Keratinocyte (primary cell): ENCODE measurements at regions not wholly inside any gene's neighbourhood (a gene's known extent, or its start where the extent isn't known, plus 50 kb on each side); places are given as distances from the start of the nearest gene placed in this dataset.

Source experiments
- DNase-seq: peaks from one replicate; pipeline ENCODE4 v3.0.0-alpha.2; 2011; ENCODE audit warnings: low read depth, missing footprints, low spot score
- FAIRE-seq: peaks from 2 replicates; lab custom pipeline; 2011; peaks lifted over from hg19 to GRCh38; lab: Jason Lieb, UNC
- H2AFZ ChIP-seq: 2 replicates; pipeline ENCODE4 v1.6.0; 2012; ENCODE audit warnings: low read length, control low read depth, inconsistent platforms; ENCODE audit not compliant: control insufficient read depth
- H3K27ac ChIP-seq: 2 replicates; pipeline ENCODE4 v1.5.1; 2011; ENCODE audit warnings: low read length; ENCODE audit not compliant: control insufficient read depth, insufficient read depth
- H3K27me3 ChIP-seq: 3 replicates; pipeline ENCODE4 v1.6.0; 2011; ENCODE audit warnings: low read length; ENCODE audit not compliant: control insufficient read depth, insufficient read depth; ENCODE audit errors: extremely low read depth
- H3K36me3 ChIP-seq, 2 experiments: 2 replicates in 1 of 2; 3 replicates in 1 of 2; pipeline ENCODE4 v1.5.1; 2011; ENCODE audit warnings: low read length in 2 of 2, mild to moderate bottlenecking in 1 of 2; ENCODE audit not compliant: control insufficient read depth in 2 of 2, insufficient read depth in 2 of 2; ENCODE audit errors: extremely low read depth in 1 of 2
- H3K4me1 ChIP-seq: 3 replicates; pipeline ENCODE4 v1.5.1; 2011; ENCODE audit warnings: low read length; ENCODE audit not compliant: control insufficient read depth, insufficient read depth; ENCODE audit errors: extremely low read depth
- H3K4me2 ChIP-seq: 3 replicates; pipeline ENCODE4 v1.6.0; 2011; ENCODE audit warnings: low read depth, low read length; ENCODE audit not compliant: control insufficient read depth, insufficient read depth; ENCODE audit errors: extremely low read depth
- H3K4me3 ChIP-seq, 3 experiments: fragments of 200-600 bp in 1 of 3; sonication (generic) in 1 of 3; 2 replicates in 2 of 3; 3 replicates in 1 of 3; pipeline ENCODE4 v1.5.1; 2011 to 2016; ENCODE audit warnings: low read length in 3 of 3, mild to moderate bottlenecking in 3 of 3, control low read depth in 2 of 3, inconsistent platforms in 1 of 3, low read depth in 1 of 3, mixed read lengths in 1 of 3, mixed run types in 1 of 3, moderate library complexity in 1 of 3; ENCODE audit not compliant: control insufficient read depth in 2 of 3, insufficient read depth in 2 of 3; ENCODE audit errors: extremely low read depth in 1 of 3
- H3K79me2 ChIP-seq: 2 replicates; pipeline ENCODE4 v1.6.0; 2012; ENCODE audit warnings: low read length; ENCODE audit not compliant: control insufficient read depth, insufficient read depth
- H3K9ac ChIP-seq: 3 replicates; pipeline ENCODE4 v1.6.0; 2011; ENCODE audit warnings: low read length; ENCODE audit not compliant: control insufficient read depth, insufficient read depth; ENCODE audit errors: extremely low read depth
- H3K9me1 ChIP-seq: 3 replicates; pipeline ENCODE4 v1.6.0; 2011; ENCODE audit warnings: low read length; ENCODE audit not compliant: control insufficient read depth, insufficient read depth; ENCODE audit errors: extremely low read depth
- H3K9me3 ChIP-seq: 2 replicates; pipeline ENCODE4 v1.5.1; 2012; ENCODE audit warnings: low read depth, low read length; ENCODE audit not compliant: control insufficient read depth
- H4K20me1 ChIP-seq: 3 replicates; pipeline ENCODE4 v1.6.0; 2011; ENCODE audit warnings: low read length; ENCODE audit not compliant: control insufficient read depth, insufficient read depth; ENCODE audit errors: extremely low read depth
- EZH2 ChIP-seq: IDR thresholded peaks from one replicate; pipeline ENCODE4 v1.6.1; 2012; ENCODE audit warnings: inconsistent platforms, mild to moderate bottlenecking, low read length, moderate library complexity
- dilution Hi-C: fragments of 300-500 bp; cut with MboI; formaldehyde crosslinking; loops from one replicate; pipeline ENCODE4 v1.7.0; 2020; ENCODE audit warnings: low sequenced_read_pairs; ENCODE audit not compliant: extremely low pct_ligation_motif_present
- TF ChIP-seq, protein P1 (sequence below), 3 experiments: IDR thresholded peaks in 1 of 3; conservative IDR thresholded peaks in 1 of 3; optimal IDR thresholded peaks in 1 of 3; 2 replicates in 2 of 3; 3 replicates in 1 of 3; pipeline versions ENCODE3 to v1.5.1; 2011; ENCODE audit warnings: low read length in 3 of 3, mild to moderate bottlenecking in 3 of 3, moderate library complexity in 2 of 3, control low read depth in 1 of 3, inconsistent platforms in 1 of 3; ENCODE audit not compliant: insufficient read depth in 2 of 3; ENCODE audit errors: extremely low read depth in 1 of 3

DNA sequence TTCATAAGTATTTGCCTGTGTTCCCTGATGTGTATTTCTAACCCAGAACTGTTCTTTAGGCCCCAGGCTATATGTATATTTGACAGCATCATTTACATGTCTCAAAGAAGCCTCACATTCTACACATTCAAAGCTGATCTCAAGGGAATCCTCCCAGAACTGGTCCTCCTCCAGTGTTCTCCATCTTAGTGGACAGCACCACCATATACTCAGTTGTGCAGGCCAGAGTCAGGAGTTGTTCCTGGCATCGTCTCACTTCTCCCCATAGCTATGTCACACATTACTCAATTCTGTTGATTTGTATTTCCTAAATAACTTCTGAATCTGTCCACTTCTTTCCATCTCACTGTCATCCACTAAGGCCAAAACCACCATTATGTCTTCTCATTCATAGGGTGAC lies 82.8 kb upstream of the TRPC3 start:
- H3K4me2 ChIP-seq = no peak overlapping the region
- no peaks in the 10 kb centered on the region for H4K20me1 ChIP-seq
- H3K4me3 ChIP-seq = no peak overlapping the region
- H3K9me1 ChIP-seq = no peaks in the 10 kb centered on the region
- DNase-seq (no peak), FAIRE-seq (no peak)
- no peak for TF ChIP-seq EZH2
- TF ChIP-seq, protein P1, sequence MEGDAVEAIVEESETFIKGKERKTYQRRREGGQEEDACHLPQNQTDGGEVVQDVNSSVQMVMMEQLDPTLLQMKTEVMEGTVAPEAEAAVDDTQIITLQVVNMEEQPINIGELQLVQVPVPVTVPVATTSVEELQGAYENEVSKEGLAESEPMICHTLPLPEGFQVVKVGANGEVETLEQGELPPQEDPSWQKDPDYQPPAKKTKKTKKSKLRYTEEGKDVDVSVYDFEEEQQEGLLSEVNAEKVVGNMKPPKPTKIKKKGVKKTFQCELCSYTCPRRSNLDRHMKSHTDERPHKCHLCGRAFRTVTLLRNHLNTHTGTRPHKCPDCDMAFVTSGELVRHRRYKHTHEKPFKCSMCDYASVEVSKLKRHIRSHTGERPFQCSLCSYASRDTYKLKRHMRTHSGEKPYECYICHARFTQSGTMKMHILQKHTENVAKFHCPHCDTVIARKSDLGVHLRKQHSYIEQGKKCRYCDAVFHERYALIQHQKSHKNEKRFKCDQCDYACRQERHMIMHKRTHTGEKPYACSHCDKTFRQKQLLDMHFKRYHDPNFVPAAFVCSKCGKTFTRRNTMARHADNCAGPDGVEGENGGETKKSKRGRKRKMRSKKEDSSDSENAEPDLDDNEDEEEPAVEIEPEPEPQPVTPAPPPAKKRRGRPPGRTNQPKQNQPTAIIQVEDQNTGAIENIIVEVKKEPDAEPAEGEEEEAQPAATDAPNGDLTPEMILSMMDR (optimal IDR thresholded peaks at IDR 0.05 in 1 of 3, IDR thresholded peaks at IDR 0.05 in 1 of 3, conservative IDR thresholded peaks at IDR 0.05 in 1 of 3; ENCODE audit: extremely low read depth in 1 of 3, insufficient read depth in 2 of 3, low read length in 3 of 3) = no peak
- H3K79me2 ChIP-seq = no peaks in the 10 kb centered on the region
- H3K9ac ChIP-seq = no peak overlapping the region
- no peaks in the 10 kb centered on the region for H3K4me1 ChIP-seq
- no peaks in the 10 kb centered on the region for H3K9me3 ChIP-seq
- H3K36me3 ChIP-seq = no peaks in the 10 kb centered on the region
- no peaks in the 10 kb centered on the region for H3K27me3 ChIP-seq
- dilution Hi-C loops = no loop called here
- no peak overlapping the region for H3K27ac ChIP-seq
- no peak overlapping the region for H2AFZ ChIP-seq

DNA sequence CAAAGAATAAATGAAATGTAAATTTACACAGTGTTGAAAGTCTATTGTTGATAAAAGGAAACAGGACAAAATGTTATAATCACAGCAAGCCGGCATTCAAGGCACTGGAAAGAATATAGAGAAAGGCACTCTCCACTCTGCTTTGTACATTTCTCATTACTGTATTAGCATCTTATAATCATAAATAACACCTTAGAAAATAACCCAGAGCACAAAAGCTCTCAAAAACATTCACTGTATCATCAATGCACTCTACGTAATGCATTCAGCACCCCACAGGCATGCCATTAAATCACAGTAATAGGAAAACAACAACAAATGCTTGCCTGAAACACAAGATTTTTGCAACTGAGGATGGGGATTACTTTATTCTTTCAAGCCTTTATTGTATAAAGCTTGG lies 75.3 kb upstream of the TRPC3 start:
- H3K27ac ChIP-seq = no peak overlapping the region
- H3K9me3 ChIP-seq = no peaks in the 10 kb centered on the region
- H3K27me3 ChIP-seq = no peaks in the 10 kb centered on the region
- H2AFZ ChIP-seq = no peak overlapping the region
- no peaks in the 10 kb centered on the region for H3K4me1 ChIP-seq
- dilution Hi-C loops = loop anchor here (5.0 kb wide), 1 partner anchor 50 kb away; no protein-coding TSS in a partner anchor
- no peak overlapping the region for H3K4me2 ChIP-seq
- no peaks in the 10 kb centered on the region for H3K79me2 ChIP-seq
- no peak for DNase-seq
- H3K36me3 ChIP-seq = no peaks in the 10 kb centered on the region
- H3K9ac ChIP-seq = no peak overlapping the region
- no peaks in the 10 kb centered on the region for H3K9me1 ChIP-seq
- TF ChIP-seq EZH2 = no peak
- TF ChIP-seq, protein P1 (optimal IDR thresholded peaks at IDR 0.05 in 1 of 3, IDR thresholded peaks at IDR 0.05 in 1 of 3, conservative IDR thresholded peaks at IDR 0.05 in 1 of 3; ENCODE audit: extremely low read depth in 1 of 3, insufficient read depth in 2 of 3, low read length in 3 of 3) = no peak
- H4K20me1 ChIP-seq = no peaks in the 10 kb centered on the region
- no peak overlapping the region for H3K4me3 ChIP-seq
- no peak for FAIRE-seq
